SKM-1 treated with dmso at 0.1 percent for 144 hours (cell line): ENCODE measurements at regions not wholly inside any gene's neighbourhood (a gene's known extent, or its start where the extent isn't known, plus 50 kb on each side); places are given as distances from the start of the nearest gene placed in this dataset.
"Not testable (repeated sequence)": the region's sequence is repeated elsewhere in the genome, so short reads cannot be mapped to it uniquely, and the experiment has no call there.

Experiments used
- DNase-seq: peaks from one replicate; lab custom pipeline; 2025; ENCODE audit not compliant: unreplicated experiment; lab: John Stamatoyannopoulos, UW

- no peak for DNase-seq
These were observed 142.6 kb upstream of the ALKAL2 start for GRCh38 chr2:430291-431040.

DNA sequence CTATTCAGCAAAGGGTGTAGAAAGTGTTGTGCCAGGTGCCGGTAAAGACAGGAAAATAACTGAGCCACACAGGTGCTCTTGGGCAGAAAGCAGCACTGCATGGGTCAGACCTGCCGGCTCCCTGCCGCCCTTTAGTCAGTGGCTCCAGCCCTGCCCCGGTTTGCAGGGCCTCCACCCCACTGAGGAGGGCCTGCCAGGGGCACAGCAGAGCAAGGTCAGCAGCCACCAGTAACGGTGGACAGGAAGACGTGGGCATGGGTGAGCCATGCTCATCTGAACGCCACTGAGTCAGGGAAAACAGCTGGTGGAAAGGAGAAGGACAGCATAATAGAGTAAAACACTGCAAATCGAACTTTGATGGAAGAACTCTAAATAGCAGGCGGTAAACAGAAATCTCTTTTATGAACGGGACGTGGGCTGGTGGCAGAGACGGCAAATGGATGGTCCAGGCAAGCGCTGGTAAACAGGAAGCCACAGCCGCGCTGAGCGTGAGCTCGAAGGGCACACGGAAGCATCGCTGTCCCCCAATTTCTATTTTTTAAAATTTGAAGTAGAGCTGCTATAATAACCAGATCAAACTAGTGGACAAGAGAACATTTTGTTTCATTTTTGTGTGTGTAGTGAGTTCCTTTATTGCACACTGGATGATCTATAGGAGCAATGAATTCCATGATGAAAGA is 141.8 kb upstream of the ALKAL2 start:
- no peak for DNase-seq

GRCh38 chr2:429142-429541 is 141.3 kb upstream of the ALKAL2 start:
- DNase-seq, result no peak

GRCh38 chr2:428591-428990 is 140.7 kb upstream of the ALKAL2 start:
- DNase-seq, result no peak

DNA sequence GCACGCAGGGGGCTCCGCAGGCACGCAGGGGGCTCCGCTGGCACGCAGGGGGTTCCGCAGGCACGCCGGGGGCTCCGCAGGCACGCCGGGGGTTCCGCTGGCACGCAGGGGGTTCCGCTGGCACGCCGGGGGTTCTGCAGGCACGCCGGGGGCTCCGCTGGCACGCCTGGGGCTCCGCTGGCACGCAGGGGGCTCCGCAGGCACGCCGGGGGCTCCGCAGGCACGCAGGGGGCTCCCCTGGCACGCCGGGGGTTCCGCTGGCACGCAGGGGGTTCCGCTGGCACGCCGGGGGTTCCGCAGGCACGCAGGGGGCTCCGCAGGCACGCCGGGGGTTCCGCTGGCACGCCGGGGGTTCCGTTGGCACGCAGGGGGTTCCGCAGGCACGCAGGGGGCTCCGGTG is 138.8 kb upstream of the ALKAL2 start:
- DNase-seq, result not testable (repeated sequence)

- DNase-seq, result no peak
These were observed 138.1 kb upstream of the ALKAL2 start for GRCh38 chr2:425947-426346.

DNA sequence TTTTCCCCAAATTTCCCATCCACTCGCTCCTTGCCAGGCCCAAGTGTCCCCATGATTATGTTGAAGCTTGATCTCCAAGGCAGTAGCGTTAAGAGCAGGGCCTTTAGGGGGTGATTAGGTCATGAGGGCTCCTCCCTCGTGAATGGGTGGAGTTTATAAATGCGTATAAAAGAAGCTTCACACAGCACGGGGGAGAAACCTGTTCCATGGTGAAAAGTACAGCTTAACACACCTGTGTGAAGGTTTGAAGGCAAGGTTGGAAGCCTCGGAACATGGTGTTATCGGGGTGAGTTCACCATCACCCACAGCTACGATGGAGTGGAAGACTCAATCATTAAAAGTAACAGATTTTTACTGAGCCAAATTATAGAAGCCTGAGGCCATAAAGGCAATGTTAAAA is 137.4 kb upstream of the ALKAL2 start:
- no peak for DNase-seq

- DNase-seq, result no peak
These were observed 136.6 kb upstream of the ALKAL2 start for GRCh38 chr2:424306-425171.

- DNase-seq, result no peak
These were observed 135.6 kb upstream of the ALKAL2 start for GRCh38 chr2:423479-423878.

DNA sequence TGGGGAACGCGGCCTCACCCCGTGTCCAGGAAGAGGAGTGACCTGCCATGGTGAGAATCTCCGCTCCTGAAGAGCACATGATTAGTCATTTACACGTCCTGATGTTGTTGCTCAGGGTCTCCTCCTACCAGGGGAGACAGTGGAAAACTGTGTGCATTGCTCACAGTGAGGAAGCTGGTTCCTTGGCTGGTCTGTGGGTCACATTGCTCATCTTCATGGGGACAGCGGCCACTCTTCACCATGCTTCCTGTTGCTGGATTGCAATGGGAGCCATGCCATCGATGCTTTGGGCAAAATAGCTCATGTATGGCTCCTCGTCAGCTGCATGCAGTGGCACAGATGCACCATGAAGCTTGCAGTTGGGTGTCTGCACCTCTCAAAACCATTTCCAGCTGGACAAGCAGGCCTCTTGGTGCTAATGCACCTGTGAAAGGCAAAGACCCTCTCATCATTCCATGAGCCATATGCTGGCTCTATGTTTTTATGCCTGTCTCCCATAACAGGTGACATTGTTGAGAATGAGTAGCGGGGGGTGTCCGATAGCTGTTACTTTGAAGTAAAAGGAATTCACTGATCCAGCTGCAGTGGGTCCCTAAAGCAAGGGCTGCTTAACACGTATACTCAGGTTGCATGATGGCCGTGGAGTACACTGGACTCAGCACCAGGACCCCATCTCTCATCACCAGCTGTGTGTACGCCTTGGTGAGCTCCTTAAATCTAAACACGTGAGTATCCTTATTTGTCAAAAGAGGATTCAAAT is 135.0 kb upstream of the ALKAL2 start:
- DNase-seq, result no peak

DNA sequence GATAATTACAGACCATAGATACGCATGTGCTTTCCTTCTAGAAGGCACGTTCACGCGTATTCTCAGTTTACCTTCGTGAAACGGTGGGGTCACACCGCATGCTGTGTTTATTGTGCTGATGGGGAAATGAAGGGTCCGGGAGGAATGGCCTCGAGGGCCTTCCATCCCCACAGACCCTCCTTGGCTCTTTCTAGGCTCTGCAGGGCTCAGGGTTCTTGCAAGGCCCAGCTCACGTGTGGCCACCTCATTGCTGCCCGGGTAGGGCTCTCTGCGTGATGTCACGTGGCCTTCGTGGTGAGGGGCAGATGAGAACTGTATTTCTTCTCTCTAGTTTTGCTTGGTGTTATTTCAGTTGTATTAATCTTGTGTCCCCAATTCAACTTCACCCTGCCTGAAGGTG is 133.5 kb upstream of the ALKAL2 start:
- no peak for DNase-seq

DNA sequence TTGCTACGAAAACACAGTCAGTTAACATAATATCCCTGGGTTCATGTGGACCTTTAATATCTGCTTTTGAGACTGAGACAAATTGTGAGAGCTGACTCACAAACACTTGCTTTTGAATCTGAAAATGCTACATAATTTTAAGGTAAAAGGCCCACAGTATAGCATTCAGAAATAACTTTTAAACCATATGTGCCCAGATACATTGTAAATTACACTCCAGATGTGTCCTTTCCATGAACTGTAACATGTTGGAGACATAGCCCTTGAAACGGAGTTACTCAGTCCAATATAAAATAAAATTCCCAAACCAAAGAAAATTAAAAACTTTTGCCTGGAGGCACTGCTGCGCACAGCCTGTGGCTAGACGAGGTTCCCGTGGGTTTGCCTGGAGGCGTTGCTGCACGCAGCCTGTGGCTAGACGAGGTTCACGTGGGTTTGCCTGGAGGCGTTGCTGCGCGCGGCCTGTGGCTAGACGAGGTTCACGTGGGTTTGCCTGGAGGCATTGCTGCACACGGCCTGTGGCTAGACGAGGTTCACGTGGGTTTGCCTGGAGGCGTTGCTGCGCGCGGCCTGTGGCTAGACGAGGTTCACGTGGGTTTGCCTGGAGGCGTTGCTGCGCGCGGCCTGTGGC is 131.9 kb upstream of the ALKAL2 start:
- no peak for DNase-seq

GRCh38 chr2:417662-418061 is 129.8 kb upstream of the ALKAL2 start:
- DNase-seq, result no peak

- DNase-seq, result no peak
These were observed 129.1 kb upstream of the ALKAL2 start for GRCh38 chr2:417006-417405.

- DNase-seq, result no peak
These were observed 128.2 kb upstream of the ALKAL2 start for GRCh38 chr2:415986-416610.

GRCh38 chr2:409523-409922 is 121.6 kb upstream of the ALKAL2 start:
- no peak for DNase-seq

- no peak for DNase-seq
These were observed 119.7 kb upstream of the ALKAL2 start for GRCh38 chr2:407630-408029.

GRCh38 chr2:406876-407275 is 119.0 kb upstream of the ALKAL2 start:
- no peak for DNase-seq

GRCh38 chr2:406231-406630 is 118.3 kb upstream of the ALKAL2 start:
- DNase-seq, result no peak

- DNase-seq, result no peak
These were observed 116.7 kb upstream of the ALKAL2 start for GRCh38 chr2:404581-404980.
